ENCODE measurements at regions not wholly inside any gene's neighbourhood (a gene's known extent, or its start where the extent isn't known, plus 50 kb on each side); places are given as distances from the start of the nearest gene placed in this dataset.

DNA sequence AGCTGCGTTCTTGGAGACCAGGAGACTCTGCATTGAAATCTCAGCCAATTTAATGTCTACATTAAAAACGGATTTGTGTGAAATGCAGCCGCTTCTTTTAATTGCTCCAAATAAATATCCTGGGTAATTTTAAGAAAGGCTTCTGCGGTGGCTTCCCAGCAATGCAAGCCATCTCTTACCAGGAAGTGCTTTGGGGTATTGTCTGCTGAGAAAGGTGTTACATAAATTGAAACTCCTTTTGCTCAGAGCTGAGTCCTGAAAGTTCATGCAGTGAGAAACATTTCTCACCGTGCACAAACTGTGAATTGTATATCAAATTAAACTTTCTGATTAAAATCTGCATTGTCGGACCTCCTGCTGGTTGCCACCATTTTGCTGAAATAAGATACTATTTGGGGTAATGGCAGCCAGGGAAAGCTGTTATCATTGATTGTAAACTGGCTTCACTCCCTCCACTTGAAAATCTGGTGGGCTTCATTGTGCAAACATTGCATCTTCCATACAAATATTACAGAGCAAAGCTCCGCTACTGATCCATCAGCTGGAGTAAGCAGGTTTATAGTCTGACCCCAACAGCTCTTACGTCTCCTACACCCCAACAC is 59.5 kb downstream of the ZIC5 start:
- no peak overlapping the region for H3K4me3 ChIP-seq (ENCODE audit: low read length)
- DNase-seq (ENCODE audit: low read depth) = no peak
- TF ChIP-seq, protein P1, sequence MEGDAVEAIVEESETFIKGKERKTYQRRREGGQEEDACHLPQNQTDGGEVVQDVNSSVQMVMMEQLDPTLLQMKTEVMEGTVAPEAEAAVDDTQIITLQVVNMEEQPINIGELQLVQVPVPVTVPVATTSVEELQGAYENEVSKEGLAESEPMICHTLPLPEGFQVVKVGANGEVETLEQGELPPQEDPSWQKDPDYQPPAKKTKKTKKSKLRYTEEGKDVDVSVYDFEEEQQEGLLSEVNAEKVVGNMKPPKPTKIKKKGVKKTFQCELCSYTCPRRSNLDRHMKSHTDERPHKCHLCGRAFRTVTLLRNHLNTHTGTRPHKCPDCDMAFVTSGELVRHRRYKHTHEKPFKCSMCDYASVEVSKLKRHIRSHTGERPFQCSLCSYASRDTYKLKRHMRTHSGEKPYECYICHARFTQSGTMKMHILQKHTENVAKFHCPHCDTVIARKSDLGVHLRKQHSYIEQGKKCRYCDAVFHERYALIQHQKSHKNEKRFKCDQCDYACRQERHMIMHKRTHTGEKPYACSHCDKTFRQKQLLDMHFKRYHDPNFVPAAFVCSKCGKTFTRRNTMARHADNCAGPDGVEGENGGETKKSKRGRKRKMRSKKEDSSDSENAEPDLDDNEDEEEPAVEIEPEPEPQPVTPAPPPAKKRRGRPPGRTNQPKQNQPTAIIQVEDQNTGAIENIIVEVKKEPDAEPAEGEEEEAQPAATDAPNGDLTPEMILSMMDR (conservative IDR thresholded peaks at IDR 0.05; ENCODE audit: low read depth, low read length) = no peak

DNA sequence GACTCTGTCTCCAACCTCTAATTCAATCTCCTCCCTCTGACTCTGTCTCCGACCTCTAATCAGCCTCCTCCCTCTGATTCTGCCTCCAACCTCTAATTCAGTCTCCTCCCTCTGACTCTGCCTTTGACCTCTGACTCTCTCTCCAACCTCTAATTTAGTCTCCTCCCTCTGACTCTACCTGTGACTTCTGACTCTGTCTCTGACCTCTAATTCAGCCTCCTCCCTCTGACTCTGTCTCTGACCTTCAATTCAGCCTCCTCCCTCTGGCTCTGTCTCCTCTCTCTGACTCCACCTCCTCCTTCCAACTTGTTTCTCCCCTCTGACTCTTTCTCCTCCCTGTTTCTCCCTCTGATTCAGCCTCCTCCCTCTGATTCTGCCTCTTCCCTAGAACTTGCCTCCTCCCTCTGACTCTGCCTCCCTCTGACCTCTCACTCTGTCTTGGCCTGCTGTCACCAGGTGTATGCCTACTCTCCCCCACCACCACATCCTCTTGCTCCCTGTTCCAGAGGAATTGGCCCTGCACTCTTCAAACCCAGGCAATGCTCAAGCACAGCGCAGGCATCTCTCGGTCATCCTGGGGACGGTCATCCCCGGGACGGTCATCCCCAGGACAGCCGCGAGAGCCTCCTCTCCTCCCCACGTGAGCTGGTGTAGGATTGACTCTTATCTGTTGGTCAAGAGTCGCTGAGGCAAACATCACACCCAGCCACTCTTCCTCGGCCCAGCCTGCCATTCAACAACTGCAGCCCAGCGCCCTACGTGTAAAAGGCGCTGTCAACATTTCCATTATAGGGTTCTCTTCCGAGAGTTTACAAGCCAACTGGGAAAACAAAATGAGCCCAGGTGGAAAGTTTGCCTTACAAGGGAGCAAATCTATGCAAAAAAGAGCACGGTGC is 60.2 kb downstream of the ZIC5 start:
- TF ChIP-seq, protein P1 (conservative IDR thresholded peaks at IDR 0.05; ENCODE audit: low read depth, low read length) = no peak
- no peak for DNase-seq (ENCODE audit: low read depth)
- no peak overlapping the region for H3K4me3 ChIP-seq (ENCODE audit: low read length)

DNA sequence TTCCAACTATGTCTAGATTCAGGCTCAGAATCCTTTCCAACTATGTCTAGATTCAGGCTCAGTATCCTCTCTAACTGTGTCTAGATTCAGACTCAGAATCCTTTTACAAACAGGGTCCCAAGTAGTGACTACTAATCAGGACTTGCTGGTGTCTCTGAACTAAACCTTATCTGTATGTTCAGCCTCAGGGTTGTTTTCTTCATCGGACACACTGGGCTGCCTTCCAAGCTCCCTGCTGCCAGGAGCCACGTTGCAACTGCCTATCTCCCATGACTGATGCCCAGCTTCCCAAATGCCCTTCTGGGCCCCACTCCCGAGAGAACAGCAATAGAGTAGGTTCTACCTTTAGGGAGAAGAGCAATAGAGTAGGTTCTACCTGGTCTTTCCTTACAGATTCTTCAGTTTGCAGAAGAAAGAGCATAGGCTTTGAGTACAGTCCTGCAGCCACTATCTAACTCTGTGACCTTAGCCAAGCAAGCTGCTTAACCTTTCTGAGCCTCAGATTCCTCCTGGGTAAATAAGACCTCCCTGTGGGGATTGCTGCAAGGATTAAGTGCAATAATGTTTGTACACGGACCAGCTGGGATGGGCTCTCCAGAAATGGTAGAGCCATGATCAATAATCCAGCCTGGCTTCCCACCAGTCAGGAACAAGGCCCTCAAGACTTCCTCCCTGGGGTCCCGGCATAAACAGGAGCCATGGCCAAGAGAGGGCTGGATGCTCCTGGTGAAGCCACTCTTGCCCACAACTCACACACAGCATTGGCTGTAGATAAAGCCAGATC is 61.5 kb downstream of the ZIC5 start:
- no peak for DNase-seq (ENCODE audit: low read depth)
- H3K4me3 ChIP-seq (ENCODE audit: low read length) = no peak overlapping the region
- TF ChIP-seq, protein P1 (conservative IDR thresholded peaks at IDR 0.05; ENCODE audit: low read depth, low read length) = no peak

DNA sequence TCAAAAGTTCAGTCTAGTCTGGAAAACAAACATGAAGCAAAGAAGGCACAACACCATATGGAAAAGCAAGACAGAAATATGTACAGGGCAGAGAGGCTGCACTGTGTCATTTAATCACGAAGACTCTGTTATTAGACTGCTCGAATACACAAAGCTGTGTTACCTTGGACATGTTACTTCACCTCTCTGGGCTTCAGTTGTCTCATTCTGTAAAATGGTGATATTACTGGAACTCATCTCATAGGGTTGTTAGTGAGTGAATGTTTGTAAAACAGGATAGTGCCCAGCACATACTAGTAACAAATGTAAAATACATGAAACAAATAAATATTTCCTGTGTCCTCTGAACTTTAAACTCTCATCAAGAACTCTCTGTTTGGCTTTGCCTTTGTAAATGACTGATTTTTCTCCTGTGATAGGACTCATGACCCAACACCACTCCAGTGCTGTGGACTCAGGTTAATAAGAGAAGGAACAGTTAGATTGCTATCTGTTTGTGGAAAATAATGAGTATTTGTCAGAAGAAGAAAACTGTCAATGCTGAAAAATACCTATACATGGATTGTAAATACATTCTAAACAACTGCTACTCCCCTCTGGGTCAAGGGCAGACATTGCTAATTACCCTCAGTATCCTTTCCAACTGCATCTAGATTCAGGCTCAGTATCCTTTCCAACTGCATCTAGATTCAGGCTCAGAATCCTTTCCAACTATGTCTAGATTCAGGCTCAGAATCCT is 62.3 kb downstream of the ZIC5 start:
- TF ChIP-seq, protein P1 (conservative IDR thresholded peaks at IDR 0.05; ENCODE audit: low read depth, low read length) = no peak
- no peak overlapping the region for H3K4me3 ChIP-seq (ENCODE audit: low read length)
- no peak for DNase-seq (ENCODE audit: low read depth)

DNA sequence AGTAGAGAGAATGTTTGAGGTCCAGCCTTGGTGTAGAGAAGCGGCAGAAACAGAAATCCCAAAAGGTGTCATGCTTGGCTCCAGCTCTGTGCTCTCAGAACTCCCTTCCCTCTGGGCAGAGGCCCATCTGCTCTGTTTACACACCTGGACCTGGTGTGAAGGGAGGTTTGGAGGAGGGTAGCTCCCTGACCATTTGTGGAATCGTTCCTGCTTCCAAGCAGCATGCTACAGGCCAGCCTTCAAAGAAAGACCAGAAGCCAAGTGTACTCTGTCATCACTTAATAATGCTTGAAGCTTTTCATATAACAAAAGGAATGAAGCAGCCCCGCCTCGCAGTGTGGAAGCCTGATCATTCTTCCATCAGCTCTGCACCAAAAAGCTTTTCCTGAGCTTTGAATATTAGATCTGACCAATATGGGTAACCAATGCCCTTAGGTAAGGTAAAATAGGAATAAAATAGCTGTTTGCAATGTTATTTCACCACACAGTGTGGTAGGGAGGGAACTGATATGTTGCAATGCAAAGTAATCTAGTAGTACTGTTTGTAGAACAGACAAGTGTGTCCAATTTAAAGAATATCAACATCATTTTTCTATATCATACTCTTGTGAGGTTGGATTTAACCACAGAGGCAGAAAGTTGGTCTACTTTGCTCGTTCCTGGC is 63.3 kb downstream of the ZIC5 start:
- DNase-seq (ENCODE audit: low read depth) = no peak
- no peak overlapping the region for H3K4me3 ChIP-seq (ENCODE audit: low read length)
- TF ChIP-seq, protein P1 (conservative IDR thresholded peaks at IDR 0.05; ENCODE audit: low read depth, low read length) = no peak

DNA sequence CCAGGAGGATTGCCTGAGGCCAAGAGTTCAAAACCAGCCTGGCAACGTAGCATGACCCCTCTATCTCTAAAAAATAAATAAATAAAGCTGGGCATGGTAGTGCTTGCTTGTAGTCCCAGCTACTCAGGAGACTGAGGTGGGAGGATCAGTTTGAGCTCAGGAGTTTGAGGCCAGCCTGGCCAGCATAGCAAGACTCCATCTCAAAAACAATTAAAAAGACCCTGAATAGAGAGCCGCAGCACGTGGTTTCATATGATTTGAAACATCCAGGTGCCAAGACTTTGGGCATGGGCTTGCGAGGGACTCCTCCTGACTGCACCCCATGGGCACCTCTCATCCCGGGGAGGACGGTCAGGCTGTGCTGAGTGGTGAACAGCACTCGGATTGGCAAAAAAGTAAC is 63.9 kb downstream of the ZIC5 start:
- DNase-seq (ENCODE audit: low read depth) = no peak
- TF ChIP-seq, protein P1 (conservative IDR thresholded peaks at IDR 0.05; ENCODE audit: low read depth, low read length) = no peak
- H3K4me3 ChIP-seq (ENCODE audit: low read length) = no peak overlapping the region
